ENCODE measurements at regions not wholly inside any gene's neighbourhood (a gene's known extent, or its start where the extent isn't known, plus 50 kb on each side); places are given as distances from the start of the nearest gene placed in this dataset.

- no peak for DNase-seq
Observed at GRCh38 chr20:51867251-51867650, 64.9 kb upstream of the SALL4 start.

GRCh38 chr20:51864967-51865366 is 62.6 kb upstream of the SALL4 start:
- DNase-seq, result no peak

GRCh38 chr20:51862796-51863195 is 60.5 kb upstream of the SALL4 start:
- DNase-seq, result no peak

GRCh38 chr20:51861726-51862466 is 59.6 kb upstream of the SALL4 start:
- no peak for DNase-seq

- DNase-seq, result no peak
Observed at GRCh38 chr20:51860111-51860882, 58.0 kb upstream of the SALL4 start.

GRCh38 chr20:51856432-51856831 is 54.1 kb upstream of the SALL4 start:
- DNase-seq, result no peak

GRCh38 chr20:51854921-51855320 is 52.6 kb upstream of the SALL4 start:
- DNase-seq, result no peak
